GM12873 (cell line): ENCODE measurements at regions not wholly inside any gene's neighbourhood (a gene's known extent, or its start where the extent isn't known, plus 50 kb on each side); places are given as distances from the start of the nearest gene placed in this dataset.

Experiments used
- CTCF ChIP-seq: IDR thresholded peaks from 2 replicates; pipeline ENCODE4 v1.5.1; 2012; ENCODE audit warnings: low read depth, mild to moderate bottlenecking, moderate library complexity, low read length, control low read depth; ENCODE audit not compliant: insufficient read depth; ENCODE audit errors: missing control alignments

GRCh38 chr12:67535971-67536370 is 112.6 kb upstream of the DYRK2 start:
- TF ChIP-seq CTCF = no peak

GRCh38 chr12:67539329-67539728 is 109.2 kb upstream of the DYRK2 start:
- TF ChIP-seq CTCF = no peak

GRCh38 chr12:67539946-67540345 is 108.6 kb upstream of the DYRK2 start:
- TF ChIP-seq CTCF = no peak

GRCh38 chr12:67540920-67541624 is 107.5 kb upstream of the DYRK2 start:
- no peak for TF ChIP-seq CTCF

GRCh38 chr12:67541625-67541991 is 106.9 kb upstream of the DYRK2 start:
- no peak for TF ChIP-seq CTCF

GRCh38 chr12:67543021-67543770 is 105.3 kb upstream of the DYRK2 start:
- TF ChIP-seq CTCF = no peak

GRCh38 chr12:67545298-67545697 is 103.2 kb upstream of the DYRK2 start:
- TF ChIP-seq CTCF = no peak
